B cell (primary cell): ENCODE measurements at regions not wholly inside any gene's neighbourhood (a gene's known extent, or its start where the extent isn't known, plus 50 kb on each side); places are given as distances from the start of the nearest gene placed in this dataset.
A peak's percentile ranks its signal among the peaks of the same experiment; 100 is the strongest.
"Not testable (repeated sequence)": the region's sequence is repeated elsewhere in the genome, so short reads cannot be mapped to it uniquely, and the experiment has no call there.

ENCODE experiments used
- ATAC-seq: fragments of 200-7000 bp; cut with Tn5 transposase; one replicate; pipeline ENCODE4 v1.10.0; 2021; ENCODE audit warnings: low read depth, mild to moderate bottlenecking, moderate number of reproducible peaks, moderate library complexity
- CTCF ChIA-PET: fragments of 350-600 bp; sonication (Branson Sonifier 250); formaldehyde crosslinking; loops from one replicate; lab custom pipeline; 2021; ENCODE audit warnings: antibody characterized with exemption, inconsistent platforms; lab: Charles Lee
- POLR2A ChIA-PET: fragments of 350-600 bp; sonication (Branson Sonifier 250); formaldehyde crosslinking; loops from one replicate; lab custom pipeline; 2021; ENCODE audit warnings: antibody characterized with exemption; lab: Charles Lee
- DNase-seq: peaks from one replicate; pipeline ENCODE4 v3.0.0; 2013
- H2AFZ ChIP-seq: 2 replicates; pipeline ENCODE4 v1.6.1; 2012; ENCODE audit warnings: mild to moderate bottlenecking, low read depth, low read length; ENCODE audit not compliant: insufficient read depth, poor library complexity, severe bottlenecking
- H3K27ac ChIP-seq, 2 donors: 1 replicate in 1 of 2; 2 replicates in 1 of 2; pipeline ENCODE4 v1.5.1; 2012 to 2013; ENCODE audit warnings: low read length in 2 of 2, mild to moderate bottlenecking in 2 of 2, moderate library complexity in 1 of 2
- H3K27me3 ChIP-seq, 4 experiments: fragments of 200-600 bp in 1 of 4; sonication (generic) in 1 of 4; replicated peaks in 1 of 4; 1 replicate in 2 of 4; 2 replicates in 2 of 4; pipeline versions ENCODE4 v1.6.1 to v1.7.0; 2013 to 2016; ENCODE audit warnings: low read length in 3 of 4, mild to moderate bottlenecking in 2 of 4, mixed read lengths in 1 of 4, moderate library complexity in 1 of 4; ENCODE audit not compliant: insufficient read depth in 4 of 4, control insufficient read depth in 3 of 4; ENCODE audit errors: control extremely low read depth in 1 of 4
- H3K36me3 ChIP-seq, 2 experiments: replicated peaks in 1 of 2; 1 replicate in 1 of 2; 2 replicates in 1 of 2; pipeline versions ENCODE4 v1.6.1 to v1.7.1; 2013; ENCODE audit warnings: low read length in 1 of 2; ENCODE audit not compliant: insufficient read depth in 2 of 2, control insufficient read depth in 1 of 2; ENCODE audit errors: control extremely low read depth in 1 of 2, extremely low read depth in 1 of 2
- H3K4me1 ChIP-seq, 2 donors: fragments of 200-600 bp in 1 of 2; sonication (generic) in 1 of 2; 1 replicate in 1 of 2; 2 replicates in 1 of 2; pipeline versions ENCODE4 v1.5.1 to v1.6.1; 2013 to 2017; ENCODE audit warnings: low read length in 2 of 2; ENCODE audit not compliant: control insufficient read depth in 2 of 2, insufficient read depth in 2 of 2
- H3K4me2 ChIP-seq: replicated peaks from 2 replicates; pipeline ENCODE3; 2012; ENCODE audit warnings: mild to moderate bottlenecking, low read depth, low read length; ENCODE audit not compliant: poor library complexity, severe bottlenecking
- H3K4me3 ChIP-seq, 5 experiments: fragments of 200-600 bp in 1 of 5; sonication (generic) in 1 of 5; 1 replicate in 3 of 5; 2 replicates in 2 of 5; pipeline versions ENCODE4 v1.5.1 to v1.7.0; 2011 to 2016; ENCODE audit warnings: low read length in 4 of 5, mild to moderate bottlenecking in 4 of 5, low read depth in 2 of 5, control low read depth in 1 of 5, moderate library complexity in 1 of 5; ENCODE audit not compliant: insufficient read depth in 1 of 5; ENCODE audit errors: control extremely low read depth in 1 of 5, extremely low read depth in 1 of 5
- H3K79me2 ChIP-seq: fragments of 200-600 bp; sonication (generic); one replicate; pipeline ENCODE4 v1.6.0; 2016; ENCODE audit warnings: low read length; ENCODE audit not compliant: control insufficient read depth, insufficient read depth
- H3K9ac ChIP-seq: fragments of 200-600 bp; sonication (generic); 2 replicates; pipeline ENCODE4 v1.6.1; 2017; ENCODE audit warnings: mild to moderate bottlenecking, low read length, moderate library complexity
- H3K9me3 ChIP-seq, 3 donors: one replicate each; pipeline versions ENCODE4 v1.6.1 to v1.7.1; 2013; ENCODE audit warnings: low read length in 2 of 3; ENCODE audit not compliant: control insufficient read depth in 2 of 3, insufficient read depth in 1 of 3; ENCODE audit errors: control extremely low read depth in 1 of 3
- H4K20me1 ChIP-seq: 2 replicates; pipeline ENCODE4 v1.6.0; 2012; ENCODE audit warnings: mild to moderate bottlenecking, low read length; ENCODE audit not compliant: insufficient read depth, control insufficient read depth, poor library complexity, severe bottlenecking
- H3K27ac Mint-ChIP-seq: one replicate; pipeline ENCODE4 v1.8.0; 2021; ENCODE audit warnings: mixed read lengths
- H3K27me3 Mint-ChIP-seq: one replicate; pipeline ENCODE4 v1.8.0; 2021; ENCODE audit warnings: mixed read lengths
- H3K4me1 Mint-ChIP-seq: one replicate; pipeline ENCODE4 v1.8.0; 2021; ENCODE audit warnings: mixed read lengths
- H3K4me3 Mint-ChIP-seq: one replicate; pipeline ENCODE4 v1.8.0; 2021; ENCODE audit warnings: mixed read lengths
- H3K9me3 Mint-ChIP-seq: one replicate; pipeline ENCODE4 v1.8.0; 2022; ENCODE audit warnings: mixed read lengths; ENCODE audit not compliant: insufficient read depth
- WGBS: methylation state at CpG from one replicate; pipeline ENCODE4 v1.1.5; 2013; ENCODE audit warnings: missing lambda C conversion rate; ENCODE audit not compliant: insufficient coverage; 5-methylcytosine and 5-hydroxymethylcytosine counted together
- intact Hi-C: fragments of 100-400 bp; cut with micrococcal nuclease; formaldehyde crosslinking; loops from one replicate; pipeline ENCODE4 v1.10.0; 2022
- TF ChIP-seq, protein P1 (sequence below): fragments of 200-600 bp; IDR thresholded peaks from one replicate; pipeline ENCODE4 v1.8.0; 2022; ENCODE audit warnings: antibody characterized with exemption, mild to moderate bottlenecking

DNA sequence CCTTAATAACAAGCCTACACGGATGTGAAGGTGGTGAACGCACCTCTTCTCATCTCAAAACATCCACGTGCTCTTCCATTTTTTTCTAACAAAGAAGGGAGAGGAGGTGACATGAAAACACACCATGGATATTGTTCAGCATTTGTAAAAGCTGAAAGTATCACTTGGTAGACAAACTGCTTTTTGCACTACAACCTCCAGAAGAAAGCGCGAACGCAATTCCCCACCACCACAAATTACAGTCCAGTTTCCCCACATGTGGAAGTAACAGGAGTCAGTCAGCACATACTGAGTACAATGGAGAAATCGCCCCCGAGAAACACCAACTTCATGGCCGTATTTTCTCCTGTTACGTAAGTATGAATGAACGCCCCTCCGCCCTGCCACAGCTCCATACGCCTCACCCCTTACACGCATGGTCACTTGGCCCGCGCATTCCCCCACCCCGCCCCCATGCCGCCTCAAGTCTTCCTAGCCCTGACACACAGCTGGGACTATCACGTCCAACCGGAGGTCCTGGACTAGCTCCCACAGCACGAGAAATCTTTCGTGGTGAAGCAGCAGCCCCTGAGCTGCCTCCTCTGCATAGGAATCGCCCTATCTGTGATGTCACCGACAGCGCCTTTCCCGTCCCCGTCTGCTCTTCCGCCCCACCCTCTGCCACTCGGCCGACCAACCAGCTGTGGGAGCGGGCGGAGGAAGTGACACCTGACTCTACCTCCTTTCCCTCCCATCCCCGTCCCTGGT is 62.4 kb upstream of the NBPF15 start:
- H3K79me2 ChIP-seq, H3K9me3 Mint-ChIP-seq, H3K4me2 ChIP-seq, H4K20me1 ChIP-seq, intact Hi-C loops, H3K27me3 Mint-ChIP-seq, H3K36me3 ChIP-seq, H3K9me3 ChIP-seq, H3K27me3 ChIP-seq, H3K4me1 ChIP-seq, H3K4me1 Mint-ChIP-seq, CTCF ChIA-PET: not testable (repeated sequence)
- peak; percentile 82 for DNase-seq
- WGBS: 15% methylated on average over 14 of the region's 33 CpGs
- Histone ChIP-seq H3K9ac (peak overlapping the region; percentile 69), H3K4me3 (peak overlapping the region in 4 of 5 experiments; percentile 19 to 62 (median 46)), H2AFZ (peak overlapping the region; percentile 51), H3K27ac (peak overlapping the region; percentile 76 to 89)
- peak; percentile 89 for ATAC-seq
- POLR2A ChIA-PET: interaction anchor here (0.6 to 1.3 kb wide), 5 partner anchors 23 to 111 kb away, joined by 3 to 12 read pairs (median 8); no protein-coding TSS in a partner anchor
- Mint-ChIP-seq H3K4me3 (peak overlapping the region; percentile 98), H3K27ac (peak overlapping the region; percentile 100)

DNA sequence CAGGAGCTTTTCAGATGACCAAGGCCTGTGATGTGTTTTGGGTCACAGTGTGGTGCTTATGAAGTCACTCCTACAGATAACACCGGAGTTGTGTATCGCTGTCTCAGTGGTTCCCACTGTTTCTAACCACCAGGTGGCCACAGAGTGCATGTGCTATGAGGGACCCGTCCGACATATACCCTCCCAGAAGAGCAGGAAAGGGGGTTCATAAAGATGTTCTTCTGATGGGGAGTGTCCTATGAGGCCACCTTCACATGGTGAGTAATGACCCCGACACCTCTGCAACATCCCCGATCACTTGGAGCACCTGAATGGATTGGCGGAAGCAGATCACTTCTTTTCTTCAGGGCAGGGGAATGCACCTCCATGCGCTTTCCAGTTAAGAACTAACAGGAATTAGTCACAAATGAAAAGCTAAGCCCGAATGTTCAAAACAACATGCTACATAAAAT is 60.5 kb upstream of the PPIAL4F start:
- H3K9me3 Mint-ChIP-seq, CTCF ChIA-PET, H3K27me3 Mint-ChIP-seq, H3K27ac ChIP-seq, H4K20me1 ChIP-seq, H3K4me3 Mint-ChIP-seq, H2AFZ ChIP-seq, H3K36me3 ChIP-seq, POLR2A ChIA-PET, H3K4me1 ChIP-seq, H3K9me3 ChIP-seq, intact Hi-C loops, H3K9ac ChIP-seq, H3K4me2 ChIP-seq, H3K4me3 ChIP-seq, H3K4me1 Mint-ChIP-seq, H3K27me3 ChIP-seq, H3K79me2 ChIP-seq: not testable (repeated sequence)
- WGBS: 58% methylated on average over 3 of the region's 9 CpGs
- TF ChIP-seq, protein P1, sequence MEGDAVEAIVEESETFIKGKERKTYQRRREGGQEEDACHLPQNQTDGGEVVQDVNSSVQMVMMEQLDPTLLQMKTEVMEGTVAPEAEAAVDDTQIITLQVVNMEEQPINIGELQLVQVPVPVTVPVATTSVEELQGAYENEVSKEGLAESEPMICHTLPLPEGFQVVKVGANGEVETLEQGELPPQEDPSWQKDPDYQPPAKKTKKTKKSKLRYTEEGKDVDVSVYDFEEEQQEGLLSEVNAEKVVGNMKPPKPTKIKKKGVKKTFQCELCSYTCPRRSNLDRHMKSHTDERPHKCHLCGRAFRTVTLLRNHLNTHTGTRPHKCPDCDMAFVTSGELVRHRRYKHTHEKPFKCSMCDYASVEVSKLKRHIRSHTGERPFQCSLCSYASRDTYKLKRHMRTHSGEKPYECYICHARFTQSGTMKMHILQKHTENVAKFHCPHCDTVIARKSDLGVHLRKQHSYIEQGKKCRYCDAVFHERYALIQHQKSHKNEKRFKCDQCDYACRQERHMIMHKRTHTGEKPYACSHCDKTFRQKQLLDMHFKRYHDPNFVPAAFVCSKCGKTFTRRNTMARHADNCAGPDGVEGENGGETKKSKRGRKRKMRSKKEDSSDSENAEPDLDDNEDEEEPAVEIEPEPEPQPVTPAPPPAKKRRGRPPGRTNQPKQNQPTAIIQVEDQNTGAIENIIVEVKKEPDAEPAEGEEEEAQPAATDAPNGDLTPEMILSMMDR: peak; percentile 67
- DNase-seq (peak; percentile 41), ATAC-seq (peak; percentile 85)
- H3K27ac Mint-ChIP-seq: peak overlapping the region; percentile 26

DNA sequence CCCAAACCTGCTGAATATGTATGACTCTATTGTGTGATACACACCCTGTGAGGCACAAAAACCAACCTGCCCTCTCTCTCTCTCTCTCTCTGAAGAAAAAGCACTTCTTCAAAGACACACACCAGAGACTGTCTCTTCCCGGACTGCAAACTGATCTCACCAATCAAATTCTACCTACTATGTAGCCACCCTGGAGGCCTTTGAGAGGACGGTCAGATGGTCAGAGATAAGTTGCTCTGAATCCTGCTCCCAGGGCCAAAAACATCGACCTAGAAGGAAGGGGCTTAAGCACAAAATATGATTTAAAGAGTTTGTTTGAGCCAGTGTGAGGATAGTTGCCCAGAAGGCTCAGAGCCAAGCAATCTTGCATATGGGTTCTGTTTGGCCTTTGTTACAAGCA is 59.2 kb upstream of the PPIAL4F start:
- H3K4me1 ChIP-seq, H4K20me1 ChIP-seq, H3K36me3 ChIP-seq, POLR2A ChIA-PET, CTCF ChIA-PET, H3K27me3 ChIP-seq, H3K9ac ChIP-seq, H3K4me3 Mint-ChIP-seq, H3K4me2 ChIP-seq, H2AFZ ChIP-seq, H3K4me3 ChIP-seq, ATAC-seq, H3K79me2 ChIP-seq, intact Hi-C loops, H3K27ac ChIP-seq, DNase-seq, H3K27me3 Mint-ChIP-seq, H3K27ac Mint-ChIP-seq, H3K9me3 ChIP-seq, H3K4me1 Mint-ChIP-seq, H3K9me3 Mint-ChIP-seq: not testable (repeated sequence)
- 92% methylated on average over 2 of the region's 3 CpGs for WGBS
